ENCODE measurements at regions not wholly inside any gene's neighbourhood (a gene's known extent, or its start where the extent isn't known, plus 50 kb on each side); places are given as distances from the start of the nearest gene placed in this dataset.

DNA sequence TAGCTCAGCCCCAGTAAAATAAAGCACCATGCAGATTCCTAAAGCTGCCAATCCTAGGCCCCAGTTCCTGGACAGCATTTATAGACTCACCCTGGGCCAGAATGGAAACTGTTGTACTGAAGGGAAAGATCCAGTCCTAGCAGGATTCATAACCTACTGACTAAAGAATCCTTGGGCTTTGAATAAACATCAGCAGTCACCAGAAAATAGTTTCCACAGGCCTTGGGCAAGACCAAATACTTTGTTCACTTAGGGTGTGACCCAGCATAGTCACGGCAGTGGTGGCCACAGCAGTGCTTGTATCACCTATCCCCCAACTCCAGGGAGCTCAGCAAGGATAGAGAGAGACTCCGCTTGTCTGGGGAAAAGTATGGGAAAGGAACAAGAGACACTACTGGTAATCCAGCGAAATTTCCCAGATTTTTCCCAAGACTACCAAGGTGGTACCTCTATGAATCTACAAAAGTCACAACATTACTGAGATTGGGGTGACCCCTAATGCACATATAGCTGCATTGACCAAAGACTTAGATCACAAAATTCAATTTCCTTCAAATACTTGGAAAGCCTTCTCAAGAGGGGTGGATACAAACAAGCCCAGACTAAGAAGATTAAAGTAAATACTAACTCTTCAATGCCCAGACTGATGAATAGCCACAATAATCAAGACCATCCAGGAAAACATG is 748.1 kb upstream of the LRATD1 start:
- no TSS peak for BruUV-seq (replicated peaks)
- no peaks in the 10 kb centered on the region for H3K4me1 ChIP-seq (ENCODE audit: insufficient read depth, low read length)
- no peaks in the 10 kb centered on the region for H3K79me2 ChIP-seq (ENCODE audit: insufficient read depth, low read length)
- H3K4me3 ChIP-seq (replicated peaks in 1 of 3; ENCODE audit: insufficient read depth in 1 of 3, low read depth in 2 of 3, low read length in 3 of 3): no peak overlapping the region
- DNase-seq (ENCODE audit: low spot score) (no peak), FAIRE-seq (no peak), ATAC-seq (no peak)
- no peak overlapping the region for H3K27ac ChIP-seq (ENCODE audit: extremely low read length, insufficient read depth, low read length)
- no peak overlapping the region for H3K4me2 ChIP-seq (ENCODE audit: low read depth, low read length)
- H3K9ac ChIP-seq (ENCODE audit: insufficient read depth, low read depth, low read length): no peak overlapping the region
- peaks cover 74% of the 10 kb centered on the region for H3K9me3 ChIP-seq (ENCODE audit: low read length)
- 0% methylated on average over 3 of the region's 3 CpGs for WGBS (ENCODE audit: low lambda C conversion rate)
- H3K36me3 ChIP-seq (replicated peaks in 1 of 2; ENCODE audit: control insufficient read depth in 1 of 2, insufficient read depth in 2 of 2, low read length in 2 of 2): no peaks in the 10 kb centered on the region
- in situ Hi-C loops (cut with HindIII; ENCODE audit: extremely low pct_ligation_motif_present, low pct_unique_long_range_greater_than_20kb): no loop called here
- CTCF ChIA-PET (ENCODE audit: low intra/inter-chr PET ratio, low total read pairs): no interaction called here
- H3K27me3 ChIP-seq (ENCODE audit: control insufficient read depth in 1 of 2, insufficient read depth in 2 of 2, low read length in 2 of 2): no peaks in the 10 kb centered on the region
- H4K20me1 ChIP-seq (ENCODE audit: insufficient read depth, low read length): no peaks in the 10 kb centered on the region
- H2AFZ ChIP-seq (ENCODE audit: low read length): no peak overlapping the region
- POLR2A ChIA-PET: no interaction called here
- intact Hi-C loops (cut with micrococcal nuclease; ENCODE audit: unreplicated experiment): no loop called here
- no peak for TF ChIP-seq GTF3A (CRISPR knock-in tag; conservative IDR thresholded peaks at IDR 0.05)
- TF ChIP-seq MBNL3 (CRISPR knock-in tag; conservative IDR thresholded peaks at IDR 0.05): no peak
- TF ChIP-seq CBX1 (IDR thresholded peaks at IDR 0.05; ENCODE audit: low read depth): no peak
- TF ChIP-seq U2AF2 (IDR thresholded peaks at IDR 0.05; ENCODE audit: low read depth, low read length): no peak
- TF ChIP-seq ZBTB26 (CRISPR knock-in tag; IDR thresholded peaks at IDR 0.05; ENCODE audit: borderline replicate concordance): no peak
- TF ChIP-seq ZNF572 (CRISPR knock-in tag; IDR thresholded peaks at IDR 0.05): no peak
- no peak for TF ChIP-seq MED1 (CRISPR knock-in tag; IDR thresholded peaks at IDR 0.05)
- no peak for TF ChIP-seq GATAD1 (CRISPR knock-in tag; IDR thresholded peaks at IDR 0.05)
- TF ChIP-seq, protein P1, sequence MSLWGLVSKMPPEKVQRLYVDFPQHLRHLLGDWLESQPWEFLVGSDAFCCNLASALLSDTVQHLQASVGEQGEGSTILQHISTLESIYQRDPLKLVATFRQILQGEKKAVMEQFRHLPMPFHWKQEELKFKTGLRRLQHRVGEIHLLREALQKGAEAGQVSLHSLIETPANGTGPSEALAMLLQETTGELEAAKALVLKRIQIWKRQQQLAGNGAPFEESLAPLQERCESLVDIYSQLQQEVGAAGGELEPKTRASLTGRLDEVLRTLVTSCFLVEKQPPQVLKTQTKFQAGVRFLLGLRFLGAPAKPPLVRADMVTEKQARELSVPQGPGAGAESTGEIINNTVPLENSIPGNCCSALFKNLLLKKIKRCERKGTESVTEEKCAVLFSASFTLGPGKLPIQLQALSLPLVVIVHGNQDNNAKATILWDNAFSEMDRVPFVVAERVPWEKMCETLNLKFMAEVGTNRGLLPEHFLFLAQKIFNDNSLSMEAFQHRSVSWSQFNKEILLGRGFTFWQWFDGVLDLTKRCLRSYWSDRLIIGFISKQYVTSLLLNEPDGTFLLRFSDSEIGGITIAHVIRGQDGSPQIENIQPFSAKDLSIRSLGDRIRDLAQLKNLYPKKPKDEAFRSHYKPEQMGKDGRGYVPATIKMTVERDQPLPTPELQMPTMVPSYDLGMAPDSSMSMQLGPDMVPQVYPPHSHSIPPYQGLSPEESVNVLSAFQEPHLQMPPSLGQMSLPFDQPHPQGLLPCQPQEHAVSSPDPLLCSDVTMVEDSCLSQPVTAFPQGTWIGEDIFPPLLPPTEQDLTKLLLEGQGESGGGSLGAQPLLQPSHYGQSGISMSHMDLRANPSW (CRISPR knock-in tag; IDR thresholded peaks at IDR 0.05; ENCODE audit: borderline replicate concordance): no peak
- TF ChIP-seq IKZF4 (CRISPR knock-in tag; IDR thresholded peaks at IDR 0.05; ENCODE audit: borderline replicate concordance, low read depth, not compliant biosample characterization): no peak
- TF ChIP-seq ZNF737 (CRISPR knock-in tag; IDR thresholded peaks at IDR 0.05; ENCODE audit: borderline replicate concordance): no peak
- no peak for TF ChIP-seq GPN1 (CRISPR knock-in tag; IDR thresholded peaks at IDR 0.05; ENCODE audit: borderline replicate concordance)
- TF ChIP-seq, protein P2, sequence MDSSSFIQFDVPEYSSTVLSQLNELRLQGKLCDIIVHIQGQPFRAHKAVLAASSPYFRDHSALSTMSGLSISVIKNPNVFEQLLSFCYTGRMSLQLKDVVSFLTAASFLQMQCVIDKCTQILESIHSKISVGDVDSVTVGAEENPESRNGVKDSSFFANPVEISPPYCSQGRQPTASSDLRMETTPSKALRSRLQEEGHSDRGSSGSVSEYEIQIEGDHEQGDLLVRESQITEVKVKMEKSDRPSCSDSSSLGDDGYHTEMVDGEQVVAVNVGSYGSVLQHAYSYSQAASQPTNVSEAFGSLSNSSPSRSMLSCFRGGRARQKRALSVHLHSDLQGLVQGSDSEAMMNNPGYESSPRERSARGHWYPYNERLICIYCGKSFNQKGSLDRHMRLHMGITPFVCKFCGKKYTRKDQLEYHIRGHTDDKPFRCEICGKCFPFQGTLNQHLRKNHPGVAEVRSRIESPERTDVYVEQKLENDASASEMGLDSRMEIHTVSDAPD (CRISPR knock-in tag; IDR thresholded peaks at IDR 0.05): no peak
- no peak for TF ChIP-seq MXD4 (CRISPR knock-in tag; IDR thresholded peaks at IDR 0.05)
- TF ChIP-seq PAX8 (CRISPR knock-in tag; IDR thresholded peaks at IDR 0.05; ENCODE audit: borderline replicate concordance): no peak
- TF ChIP-seq TERF1 (CRISPR knock-in tag; IDR thresholded peaks at IDR 0.05): no peak
- TF ChIP-seq ZNF75D (CRISPR knock-in tag; IDR thresholded peaks at IDR 0.05; ENCODE audit: borderline replicate concordance): no peak
- TF ChIP-seq ZMYM4 (CRISPR knock-in tag; IDR thresholded peaks at IDR 0.05): no peak
- no peak for TF ChIP-seq MEIS2 (CRISPR knock-in tag; IDR thresholded peaks at IDR 0.05)

All from HepG2 (cell line).